ENCODE measurements at regions not wholly inside any gene's neighbourhood (a gene's known extent, or its start where the extent isn't known, plus 50 kb on each side); places are given as distances from the start of the nearest gene placed in this dataset.
A peak's percentile ranks its signal among the peaks of the same experiment; 100 is the strongest.

DNA sequence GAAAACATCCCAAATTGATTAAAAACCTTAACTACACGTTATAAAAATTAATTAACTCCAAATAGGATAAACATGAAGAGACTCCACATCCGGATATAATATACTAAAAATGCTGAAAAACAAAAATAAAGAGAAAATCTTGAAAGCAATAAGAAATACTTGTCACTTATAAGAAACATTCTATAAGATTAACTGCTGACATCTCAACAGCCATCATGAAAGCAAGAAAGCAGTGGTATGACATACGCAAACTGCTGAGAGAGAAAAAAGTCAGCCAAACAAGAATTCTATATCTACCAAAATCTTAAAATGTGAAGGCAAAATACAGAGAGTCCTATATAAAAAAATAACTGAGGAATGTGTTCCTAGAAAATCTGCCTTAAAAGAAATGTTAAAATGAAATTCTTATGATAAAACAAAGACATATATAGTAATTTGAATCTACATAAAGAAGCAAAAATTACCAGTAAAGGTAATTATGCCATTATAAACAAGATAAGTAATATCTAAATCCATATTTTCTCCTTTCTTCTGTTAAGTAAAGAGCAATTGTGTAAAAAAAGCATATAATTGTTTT lies 1851.1 kb downstream of the PCDH9 start:
- DNase-seq (ENCODE audit: low spot score) (no peak), ATAC-seq (no peak)
- TF ChIP-seq, protein P1, sequence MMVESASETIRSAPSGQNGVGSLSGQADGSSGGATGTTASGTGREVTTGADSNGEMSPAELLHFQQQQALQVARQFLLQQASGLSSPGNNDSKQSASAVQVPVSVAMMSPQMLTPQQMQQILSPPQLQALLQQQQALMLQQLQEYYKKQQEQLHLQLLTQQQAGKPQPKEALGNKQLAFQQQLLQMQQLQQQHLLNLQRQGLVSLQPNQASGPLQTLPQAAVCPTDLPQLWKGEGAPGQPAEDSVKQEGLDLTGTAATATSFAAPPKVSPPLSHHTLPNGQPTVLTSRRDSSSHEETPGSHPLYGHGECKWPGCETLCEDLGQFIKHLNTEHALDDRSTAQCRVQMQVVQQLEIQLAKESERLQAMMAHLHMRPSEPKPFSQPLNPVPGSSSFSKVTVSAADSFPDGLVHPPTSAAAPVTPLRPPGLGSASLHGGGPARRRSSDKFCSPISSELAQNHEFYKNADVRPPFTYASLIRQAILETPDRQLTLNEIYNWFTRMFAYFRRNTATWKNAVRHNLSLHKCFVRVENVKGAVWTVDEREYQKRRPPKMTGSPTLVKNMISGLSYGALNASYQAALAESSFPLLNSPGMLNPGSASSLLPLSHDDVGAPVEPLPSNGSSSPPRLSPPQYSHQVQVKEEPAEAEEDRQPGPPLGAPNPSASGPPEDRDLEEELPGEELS (CRISPR knock-in tag; IDR thresholded peaks at IDR 0.05), result no peak
- no peak for TF ChIP-seq TEAD4 (CRISPR knock-in tag; IDR thresholded peaks at IDR 0.05)
- no peak for TF ChIP-seq JAZF1 (CRISPR knock-in tag; IDR thresholded peaks at IDR 0.05)
- peak; percentile 99 for TF ChIP-seq ZNF317 (CRISPR knock-in tag; IDR thresholded peaks at IDR 0.05; ENCODE audit: borderline replicate concordance, low read depth)
- ChIA-PET POLR2A (no interaction called here), CTCF (no interaction called here)
- Mint-ChIP-seq H3K4me1 (no peaks in the 10 kb centered on the region), H3K4me3 (no peak overlapping the region), H3K27ac (no peak overlapping the region), H3K9me3 (peaks cover 38% of the 10 kb centered on the region), H3K27me3 (ENCODE audit: low read depth) (no peaks in the 10 kb centered on the region), H3K36me3 (peaks cover 17% of the 10 kb centered on the region)

DNA sequence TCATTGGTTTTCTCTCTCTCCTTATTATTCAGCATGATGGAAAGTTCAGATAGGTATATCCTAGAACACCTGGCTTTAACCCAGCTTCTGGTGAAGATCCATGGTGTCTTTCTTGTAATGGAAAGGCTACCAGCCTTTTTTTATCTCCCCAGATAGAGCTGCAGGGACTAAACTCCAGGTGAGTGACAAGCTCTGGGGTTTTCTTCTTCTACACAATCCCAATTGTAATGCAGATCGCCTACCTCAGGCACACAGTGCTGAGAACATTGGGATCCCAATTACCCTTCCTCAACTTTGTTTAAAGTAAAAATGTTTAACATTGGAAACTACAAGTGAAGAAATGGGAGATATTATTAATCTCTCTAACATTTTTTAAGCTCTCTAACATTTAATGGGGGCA lies 1851.7 kb downstream of the PCDH9 start:
- Mint-ChIP-seq H3K27ac (no peak overlapping the region), H3K27me3 (ENCODE audit: low read depth) (no peaks in the 10 kb centered on the region), H3K36me3 (peaks cover 17% of the 10 kb centered on the region), H3K4me3 (no peak overlapping the region), H3K9me3 (peaks cover 36% of the 10 kb centered on the region), H3K4me1 (no peaks in the 10 kb centered on the region)
- TF ChIP-seq, protein P2, sequence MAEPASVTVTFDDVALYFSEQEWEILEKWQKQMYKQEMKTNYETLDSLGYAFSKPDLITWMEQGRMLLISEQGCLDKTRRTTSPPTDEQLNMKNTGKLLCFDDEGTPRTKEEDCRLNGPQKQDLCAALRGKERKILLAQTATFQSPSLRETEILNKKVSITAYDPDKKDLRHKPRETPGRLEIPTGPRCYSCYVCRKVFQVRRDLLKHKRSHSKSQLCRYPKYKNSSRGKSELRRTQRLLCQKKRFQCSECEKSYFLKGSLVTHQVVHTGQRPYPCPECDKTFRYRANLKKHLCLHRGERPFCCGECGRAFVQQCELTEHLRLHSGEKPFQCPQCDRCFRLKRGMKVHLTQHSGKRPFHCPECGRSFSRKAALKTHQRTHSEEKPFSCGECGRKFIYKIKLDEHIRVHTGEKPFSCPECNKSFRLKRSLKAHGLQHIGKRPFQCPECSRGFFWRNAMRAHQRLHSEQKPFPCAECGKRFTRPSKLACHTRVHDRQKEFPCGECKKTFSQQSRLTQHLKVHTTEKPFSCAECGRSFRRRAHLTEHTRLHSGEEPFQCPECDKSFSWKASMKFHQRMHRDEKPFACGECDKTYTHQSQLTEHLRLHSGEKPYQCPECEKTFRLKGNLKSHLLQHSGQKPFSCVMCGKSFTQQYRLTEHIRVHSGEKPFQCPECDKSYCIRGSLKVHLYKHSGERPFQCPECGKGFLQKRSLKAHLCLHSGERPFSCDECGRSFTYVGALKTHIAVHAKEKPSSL (CRISPR knock-in tag; conservative IDR thresholded peaks at IDR 0.05), result no peak
- TF ChIP-seq JAZF1 (CRISPR knock-in tag; IDR thresholded peaks at IDR 0.05) (no peak), ATF1 (CRISPR knock-in tag; IDR thresholded peaks at IDR 0.05) (no peak), MXD4 (CRISPR knock-in tag; IDR thresholded peaks at IDR 0.05; ENCODE audit: borderline replicate concordance) (no peak), IRF2 (CRISPR knock-in tag; IDR thresholded peaks at IDR 0.05; ENCODE audit: borderline replicate concordance, low read depth) (no peak), EMX1 (CRISPR knock-in tag; IDR thresholded peaks at IDR 0.05) (no peak), ZNF416 (CRISPR knock-in tag; IDR thresholded peaks at IDR 0.05) (no peak), ZNF263 (CRISPR knock-in tag; IDR thresholded peaks at IDR 0.05; ENCODE audit: low read depth) (no peak)
- TF ChIP-seq, protein P3, sequence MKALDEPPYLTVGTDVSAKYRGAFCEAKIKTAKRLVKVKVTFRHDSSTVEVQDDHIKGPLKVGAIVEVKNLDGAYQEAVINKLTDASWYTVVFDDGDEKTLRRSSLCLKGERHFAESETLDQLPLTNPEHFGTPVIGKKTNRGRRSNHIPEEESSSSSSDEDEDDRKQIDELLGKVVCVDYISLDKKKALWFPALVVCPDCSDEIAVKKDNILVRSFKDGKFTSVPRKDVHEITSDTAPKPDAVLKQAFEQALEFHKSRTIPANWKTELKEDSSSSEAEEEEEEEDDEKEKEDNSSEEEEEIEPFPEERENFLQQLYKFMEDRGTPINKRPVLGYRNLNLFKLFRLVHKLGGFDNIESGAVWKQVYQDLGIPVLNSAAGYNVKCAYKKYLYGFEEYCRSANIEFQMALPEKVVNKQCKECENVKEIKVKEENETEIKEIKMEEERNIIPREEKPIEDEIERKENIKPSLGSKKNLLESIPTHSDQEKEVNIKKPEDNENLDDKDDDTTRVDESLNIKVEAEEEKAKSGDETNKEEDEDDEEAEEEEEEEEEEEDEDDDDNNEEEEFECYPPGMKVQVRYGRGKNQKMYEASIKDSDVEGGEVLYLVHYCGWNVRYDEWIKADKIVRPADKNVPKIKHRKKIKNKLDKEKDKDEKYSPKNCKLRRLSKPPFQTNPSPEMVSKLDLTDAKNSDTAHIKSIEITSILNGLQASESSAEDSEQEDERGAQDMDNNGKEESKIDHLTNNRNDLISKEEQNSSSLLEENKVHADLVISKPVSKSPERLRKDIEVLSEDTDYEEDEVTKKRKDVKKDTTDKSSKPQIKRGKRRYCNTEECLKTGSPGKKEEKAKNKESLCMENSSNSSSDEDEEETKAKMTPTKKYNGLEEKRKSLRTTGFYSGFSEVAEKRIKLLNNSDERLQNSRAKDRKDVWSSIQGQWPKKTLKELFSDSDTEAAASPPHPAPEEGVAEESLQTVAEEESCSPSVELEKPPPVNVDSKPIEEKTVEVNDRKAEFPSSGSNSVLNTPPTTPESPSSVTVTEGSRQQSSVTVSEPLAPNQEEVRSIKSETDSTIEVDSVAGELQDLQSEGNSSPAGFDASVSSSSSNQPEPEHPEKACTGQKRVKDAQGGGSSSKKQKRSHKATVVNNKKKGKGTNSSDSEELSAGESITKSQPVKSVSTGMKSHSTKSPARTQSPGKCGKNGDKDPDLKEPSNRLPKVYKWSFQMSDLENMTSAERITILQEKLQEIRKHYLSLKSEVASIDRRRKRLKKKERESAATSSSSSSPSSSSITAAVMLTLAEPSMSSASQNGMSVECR (CRISPR knock-in tag; IDR thresholded peaks at IDR 0.05; ENCODE audit: borderline replicate concordance), result no peak
- ChIA-PET POLR2A (no interaction called here), CTCF (no interaction called here)
- DNase-seq (ENCODE audit: low spot score) (no peak), ATAC-seq (peak; percentile 72)

DNA sequence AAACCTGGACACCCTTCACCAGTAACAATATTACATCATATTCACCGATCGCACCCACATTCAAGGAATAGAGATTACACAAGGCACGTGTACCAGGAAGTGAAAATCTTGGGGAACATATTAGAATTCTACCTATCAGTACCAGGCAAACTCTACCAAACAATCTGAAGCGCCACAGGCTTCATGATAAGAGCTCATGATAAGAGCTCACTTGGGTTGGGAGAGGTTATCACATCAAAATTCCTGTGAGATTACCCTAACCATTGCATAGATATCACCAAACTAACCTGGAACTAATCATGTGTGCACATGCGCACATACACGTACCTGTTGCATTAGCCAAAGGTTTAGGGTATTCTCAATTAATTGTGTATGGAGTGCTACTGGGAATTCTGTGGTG lies 1861.3 kb downstream of the PCDH9 start:
- peaks cover 6% of the 10 kb centered on the region for H3K9me3 Mint-ChIP-seq
- ChIA-PET CTCF (no interaction called here), POLR2A (no interaction called here)
- H3K36me3 Mint-ChIP-seq, result no peaks in the 10 kb centered on the region
- no peaks in the 10 kb centered on the region for H3K4me1 Mint-ChIP-seq
- TF ChIP-seq, protein P4, sequence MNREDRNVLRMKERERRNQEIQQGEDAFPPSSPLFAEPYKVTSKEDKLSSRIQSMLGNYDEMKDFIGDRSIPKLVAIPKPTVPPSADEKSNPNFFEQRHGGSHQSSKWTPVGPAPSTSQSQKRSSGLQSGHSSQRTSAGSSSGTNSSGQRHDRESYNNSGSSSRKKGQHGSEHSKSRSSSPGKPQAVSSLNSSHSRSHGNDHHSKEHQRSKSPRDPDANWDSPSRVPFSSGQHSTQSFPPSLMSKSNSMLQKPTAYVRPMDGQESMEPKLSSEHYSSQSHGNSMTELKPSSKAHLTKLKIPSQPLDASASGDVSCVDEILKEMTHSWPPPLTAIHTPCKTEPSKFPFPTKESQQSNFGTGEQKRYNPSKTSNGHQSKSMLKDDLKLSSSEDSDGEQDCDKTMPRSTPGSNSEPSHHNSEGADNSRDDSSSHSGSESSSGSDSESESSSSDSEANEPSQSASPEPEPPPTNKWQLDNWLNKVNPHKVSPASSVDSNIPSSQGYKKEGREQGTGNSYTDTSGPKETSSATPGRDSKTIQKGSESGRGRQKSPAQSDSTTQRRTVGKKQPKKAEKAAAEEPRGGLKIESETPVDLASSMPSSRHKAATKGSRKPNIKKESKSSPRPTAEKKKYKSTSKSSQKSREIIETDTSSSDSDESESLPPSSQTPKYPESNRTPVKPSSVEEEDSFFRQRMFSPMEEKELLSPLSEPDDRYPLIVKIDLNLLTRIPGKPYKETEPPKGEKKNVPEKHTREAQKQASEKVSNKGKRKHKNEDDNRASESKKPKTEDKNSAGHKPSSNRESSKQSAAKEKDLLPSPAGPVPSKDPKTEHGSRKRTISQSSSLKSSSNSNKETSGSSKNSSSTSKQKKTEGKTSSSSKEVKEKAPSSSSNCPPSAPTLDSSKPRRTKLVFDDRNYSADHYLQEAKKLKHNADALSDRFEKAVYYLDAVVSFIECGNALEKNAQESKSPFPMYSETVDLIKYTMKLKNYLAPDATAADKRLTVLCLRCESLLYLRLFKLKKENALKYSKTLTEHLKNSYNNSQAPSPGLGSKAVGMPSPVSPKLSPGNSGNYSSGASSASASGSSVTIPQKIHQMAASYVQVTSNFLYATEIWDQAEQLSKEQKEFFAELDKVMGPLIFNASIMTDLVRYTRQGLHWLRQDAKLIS (CRISPR knock-in tag; IDR thresholded peaks at IDR 0.05; ENCODE audit: borderline replicate concordance), result no peak
- TF ChIP-seq, protein P5, sequence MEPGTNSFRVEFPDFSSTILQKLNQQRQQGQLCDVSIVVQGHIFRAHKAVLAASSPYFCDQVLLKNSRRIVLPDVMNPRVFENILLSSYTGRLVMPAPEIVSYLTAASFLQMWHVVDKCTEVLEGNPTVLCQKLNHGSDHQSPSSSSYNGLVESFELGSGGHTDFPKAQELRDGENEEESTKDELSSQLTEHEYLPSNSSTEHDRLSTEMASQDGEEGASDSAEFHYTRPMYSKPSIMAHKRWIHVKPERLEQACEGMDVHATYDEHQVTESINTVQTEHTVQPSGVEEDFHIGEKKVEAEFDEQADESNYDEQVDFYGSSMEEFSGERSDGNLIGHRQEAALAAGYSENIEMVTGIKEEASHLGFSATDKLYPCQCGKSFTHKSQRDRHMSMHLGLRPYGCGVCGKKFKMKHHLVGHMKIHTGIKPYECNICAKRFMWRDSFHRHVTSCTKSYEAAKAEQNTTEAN (CRISPR knock-in tag; IDR thresholded peaks at IDR 0.05), result no peak
- H3K27ac Mint-ChIP-seq, result no peak overlapping the region
- DNase-seq (ENCODE audit: low spot score) (no peak), ATAC-seq (no peak)
- no peaks in the 10 kb centered on the region for H3K27me3 Mint-ChIP-seq (ENCODE audit: low read depth)
- H3K4me3 Mint-ChIP-seq, result no peak overlapping the region
